Testis (tissue), 2 donors: ENCODE measurements at regions not wholly inside any gene's neighbourhood (a gene's known extent, or its start where the extent isn't known, plus 50 kb on each side); places are given as distances from the start of the nearest gene placed in this dataset.

ENCODE experiments used
- DNase-seq: peaks from one replicate; pipeline ENCODE4 v3.0.0-alpha.2; 2019
- H3K27ac ChIP-seq, 2 donors: fragments of 200-600 bp; sonication (generic); one replicate each; pipeline ENCODE4 v1.5.1; 2019
- H3K27me3 ChIP-seq: fragments of 200-600 bp; sonication (generic); one replicate; pipeline ENCODE4 v1.5.1; 2019
- H3K36me3 ChIP-seq: fragments of 200-600 bp; sonication (generic); one replicate; pipeline ENCODE4 v1.5.1; 2017; ENCODE audit warnings: low read depth; ENCODE audit errors: missing control alignments
- H3K4me1 ChIP-seq: fragments of 200-600 bp; sonication (generic); one replicate; pipeline ENCODE4 v1.5.1; 2019
- H3K4me3 ChIP-seq, 2 donors: fragments of 200-600 bp; sonication (generic); one replicate each; pipeline ENCODE4 v1.5.1; 2017 to 2019
- H3K9me3 ChIP-seq: fragments of 200-600 bp; sonication (generic); one replicate; pipeline ENCODE4 v1.5.1; 2017
- CTCF ChIP-seq, 3 experiments: fragments of 450-650 bp in 2 of 3; fragments of 200-600 bp in 1 of 3; sonication (generic) in 1 of 3; IDR thresholded peaks; one replicate each; pipeline ENCODE4 v1.5.1; 2016 to 2019; ENCODE audit warnings: antibody characterized with exemption in 3 of 3, mild to moderate bottlenecking in 2 of 3, moderate library complexity in 1 of 3
- POLR2A ChIP-seq: fragments of 450-650 bp; IDR thresholded peaks from one replicate; pipeline ENCODE4 v1.6.1; 2017; ENCODE audit warnings: antibody characterized with exemption, mild to moderate bottlenecking, moderate library complexity
- WGBS, 2 donors: methylation state at CpG; one replicate each; pipeline ENCODE4 v1.1.5; 2018; 5-methylcytosine and 5-hydroxymethylcytosine counted together
- intact Hi-C: fragments of 100-400 bp; cut with DNase I; formaldehyde crosslinking; loops from one replicate; pipeline ENCODE4 v1.15.1; 2023; ENCODE audit warnings: low total_unique reads

GRCh38 chr15:53305101-53305500 is 454.4 kb downstream of the WDR72 start:
- no peak overlapping the region for H3K27ac ChIP-seq
- no peaks in the 10 kb centered on the region for H3K36me3 ChIP-seq
- H3K27me3 ChIP-seq: no peaks in the 10 kb centered on the region
- H3K9me3 ChIP-seq: no peaks in the 10 kb centered on the region
- WGBS, 2 donors: 100% methylated on average over 1 of the region's 1 CpG
- no peak overlapping the region for H3K4me3 ChIP-seq
- no peak for TF ChIP-seq CTCF (IDR thresholded peaks at IDR 0.05)
- intact Hi-C loops: no loop called here
- no peak for DNase-seq
- no peaks in the 10 kb centered on the region for H3K4me1 ChIP-seq

- Histone ChIP-seq H3K36me3 (no peaks in the 10 kb centered on the region), H3K9me3 (no peaks in the 10 kb centered on the region), H3K27ac (no peak overlapping the region), H3K27me3 (no peaks in the 10 kb centered on the region), H3K4me3 (no peak overlapping the region), H3K4me1 (no peaks in the 10 kb centered on the region)
- no peak for DNase-seq
- no peak for TF ChIP-seq CTCF (IDR thresholded peaks at IDR 0.05)
- 79 to 85% methylated on average over 4 of the region's 4 CpGs for WGBS, 2 donors
- intact Hi-C loops: no loop called here
Observed at GRCh38 chr15:53297828-53298227, 461.6 kb downstream of the WDR72 start.

- Histone ChIP-seq H3K27ac (no peak overlapping the region), H3K36me3 (no peaks in the 10 kb centered on the region), H3K4me1 (no peaks in the 10 kb centered on the region), H3K27me3 (no peaks in the 10 kb centered on the region), H3K9me3 (no peaks in the 10 kb centered on the region), H3K4me3 (no peak overlapping the region)
- WGBS, 2 donors: 61 to 69% methylated on average over 4 of the region's 4 CpGs
- no peak for DNase-seq
- TF ChIP-seq POLR2A: no peak
- no peak for TF ChIP-seq CTCF (IDR thresholded peaks at IDR 0.05)
- intact Hi-C loops: no loop called here
Observed at GRCh38 chr15:53296603-53297002, 462.9 kb downstream of the WDR72 start.

GRCh38 chr15:53295574-53295973 is 463.9 kb downstream of the WDR72 start:
- Histone ChIP-seq H3K4me3 (no peak overlapping the region), H3K27ac (no peak overlapping the region), H3K4me1 (no peaks in the 10 kb centered on the region), H3K27me3 (no peaks in the 10 kb centered on the region), H3K36me3 (no peaks in the 10 kb centered on the region), H3K9me3 (no peaks in the 10 kb centered on the region)
- DNase-seq: no peak
- WGBS, 2 donors: 81 to 87% methylated on average over 5 of the region's 5 CpGs
- intact Hi-C loops: no loop called here
- TF ChIP-seq CTCF (IDR thresholded peaks at IDR 0.05) (no peak), POLR2A (no peak)

- H3K4me1 ChIP-seq: no peaks in the 10 kb centered on the region
- no peaks in the 10 kb centered on the region for H3K36me3 ChIP-seq
- no peak for TF ChIP-seq CTCF (IDR thresholded peaks at IDR 0.05)
- TF ChIP-seq POLR2A: no peak
- DNase-seq: no peak
- 77 to 79% methylated on average over 2 of the region's 2 CpGs for WGBS, 2 donors
- intact Hi-C loops: no loop called here
- no peak overlapping the region for H3K27ac ChIP-seq
- no peak overlapping the region for H3K4me3 ChIP-seq
- H3K27me3 ChIP-seq: no peaks in the 10 kb centered on the region
- no peaks in the 10 kb centered on the region for H3K9me3 ChIP-seq
Observed at GRCh38 chr15:53288542-53288941, 470.9 kb downstream of the WDR72 start.
